ENCODE measurements at regions not wholly inside any gene's neighbourhood (a gene's known extent, or its start where the extent isn't known, plus 50 kb on each side); places are given as distances from the start of the nearest gene placed in this dataset.
A peak's percentile ranks its signal among the peaks of the same experiment; 100 is the strongest.
"Not testable (repeated sequence)": the region's sequence is repeated elsewhere in the genome, so short reads cannot be mapped to it uniquely, and the experiment has no call there.

GRCh38 chr10:109174526-109174925, 748.8 kb downstream of the XPNPEP1 start:
- DNase-seq, result no peak

GRCh38 chr10:109173937-109174336, 749.4 kb downstream of the XPNPEP1 start:
- no peak for DNase-seq

- DNase-seq, result no peak
Measured at GRCh38 chr10:109173121-109173520, 750.2 kb downstream of the XPNPEP1 start.

DNA sequence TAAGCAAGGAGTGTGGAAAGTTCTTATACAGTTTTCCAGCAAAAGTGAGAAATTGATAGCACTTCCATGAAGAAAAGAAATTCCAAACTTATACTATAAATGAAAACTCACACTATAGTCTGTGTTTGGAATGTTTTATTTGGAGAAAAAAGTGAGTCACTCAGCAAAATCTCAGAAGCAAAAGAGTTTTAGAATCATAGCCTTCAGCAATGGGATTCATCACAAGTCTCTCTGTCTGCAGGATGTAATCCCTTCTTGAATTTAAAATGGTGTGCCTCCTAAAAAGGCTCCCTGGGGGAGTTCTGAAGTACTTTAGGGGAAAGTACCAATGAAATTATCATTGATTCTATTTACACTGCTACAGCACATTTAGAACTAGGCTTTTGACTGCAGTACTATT, 756.4 kb downstream of the XPNPEP1 start:
- no peak for DNase-seq

GRCh38 chr10:109159351-109159750, 764.0 kb downstream of the XPNPEP1 start:
- no peak for DNase-seq

GRCh38 chr10:109156396-109156795, 766.9 kb downstream of the XPNPEP1 start:
- no peak for DNase-seq

DNA sequence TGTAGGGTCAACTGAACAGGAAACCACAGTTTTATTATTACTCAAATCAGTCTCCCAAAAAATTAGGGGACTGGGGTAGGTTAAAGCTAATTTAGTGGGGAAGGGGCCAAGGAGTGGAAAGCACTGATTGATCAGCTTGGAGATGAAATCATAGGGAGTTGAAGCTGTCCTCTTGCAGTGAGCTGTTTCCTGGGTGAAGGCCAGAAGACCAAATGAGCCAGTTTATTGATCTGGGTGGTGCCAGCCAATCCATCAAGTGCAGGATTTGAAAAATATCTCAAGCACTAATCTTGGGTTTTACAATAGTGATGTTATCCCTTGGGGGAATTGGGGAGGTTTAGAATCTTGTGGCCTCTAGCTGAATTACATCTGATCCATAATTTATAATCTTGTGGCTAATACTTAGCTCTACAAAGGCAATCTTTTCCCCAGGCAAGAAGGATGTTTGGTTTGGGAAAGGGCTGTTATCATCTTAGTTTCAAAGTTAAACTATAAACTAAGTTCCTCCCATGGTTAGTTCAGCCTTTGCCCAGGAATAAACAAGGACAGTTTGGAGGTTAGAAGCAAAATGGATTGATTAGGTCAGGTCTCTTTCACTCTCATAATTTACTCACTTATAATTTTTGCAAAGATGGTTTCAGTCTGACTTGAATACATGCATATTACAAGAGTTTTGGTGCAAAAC, 773.5 kb downstream of the XPNPEP1 start:
- no peak for DNase-seq

GRCh38 chr10:109127363-109127762, 795.9 kb downstream of the XPNPEP1 start:
- no peak for DNase-seq

DNA sequence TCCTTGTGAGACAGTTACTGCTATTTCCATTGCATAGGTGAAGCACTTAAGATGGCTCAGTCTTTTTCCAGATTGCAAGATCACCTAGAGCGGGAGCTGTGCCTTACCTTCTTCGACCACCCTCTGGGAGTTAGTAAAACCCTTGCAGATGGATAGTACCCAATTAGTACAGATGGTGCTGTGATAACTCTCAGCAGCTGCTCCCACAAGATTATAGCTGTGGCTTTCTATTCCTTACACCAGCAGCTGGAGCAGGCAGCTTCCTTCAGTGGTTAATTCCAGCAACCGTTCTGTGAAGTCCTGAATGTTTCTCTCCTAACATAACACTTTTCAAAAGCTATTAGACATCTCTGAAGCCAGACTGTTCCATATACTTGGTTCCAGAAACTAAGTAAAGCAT, 796.8 kb downstream of the XPNPEP1 start:
- DNase-seq, result no peak

DNA sequence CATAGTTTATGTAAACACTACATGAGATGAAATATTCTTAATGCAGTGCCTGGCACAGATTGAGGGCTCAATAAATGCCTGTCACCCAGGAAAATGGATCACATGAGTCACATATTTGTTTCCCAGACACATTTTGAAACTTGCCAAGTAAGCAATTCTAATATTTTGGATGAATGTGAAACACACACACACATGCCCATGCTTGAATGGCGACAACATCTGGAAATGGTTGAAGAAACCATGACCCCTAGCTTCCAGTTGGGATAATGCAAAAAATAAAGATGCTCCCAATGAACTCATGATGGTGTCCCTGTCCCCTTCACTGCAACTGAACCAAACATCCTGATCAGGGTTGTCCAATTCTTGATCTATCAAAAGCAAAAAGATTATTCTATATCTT, 797.3 kb downstream of the XPNPEP1 start:
- DNase-seq, result no peak

DNA sequence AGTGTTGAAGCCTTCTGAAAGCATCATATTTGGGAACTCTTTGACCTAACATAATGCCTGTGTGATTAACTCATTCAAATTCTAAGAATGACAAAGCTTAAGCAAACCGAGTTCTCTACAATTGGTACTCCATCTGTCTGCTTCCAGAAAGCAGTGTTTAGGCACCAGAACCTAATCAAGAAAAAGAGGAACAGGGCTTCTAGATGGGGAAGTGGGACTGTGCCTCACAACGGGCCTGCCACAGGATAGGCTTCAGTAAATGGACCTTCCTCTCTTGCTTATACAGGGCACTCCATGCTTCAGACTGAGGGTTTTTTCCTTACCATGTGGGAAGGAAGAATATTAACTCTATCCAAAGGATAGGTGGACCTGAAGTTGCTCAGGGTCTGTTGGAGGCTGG, 808.1 kb downstream of the XPNPEP1 start:
- DNase-seq, result no peak

GRCh38 chr10:109114579-109114978, 808.7 kb downstream of the XPNPEP1 start:
- no peak for DNase-seq

DNA sequence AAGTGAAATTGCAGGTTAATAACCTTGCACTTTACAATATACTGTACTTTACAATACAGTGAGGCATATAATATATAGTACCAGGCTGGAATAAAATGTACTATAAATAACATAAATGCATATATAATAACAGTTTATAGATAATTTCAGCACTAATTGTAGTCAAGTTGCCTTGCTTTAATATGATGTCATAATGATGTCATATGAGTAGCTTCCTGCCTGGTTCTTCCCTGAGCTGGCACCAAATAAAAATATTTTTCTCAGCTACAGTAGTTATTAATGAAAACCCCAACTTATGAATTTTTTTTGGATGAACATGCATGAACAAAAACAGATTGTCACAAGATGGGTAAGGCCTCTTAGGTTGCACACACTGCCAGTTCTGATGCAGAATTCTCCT, 816.7 kb downstream of the XPNPEP1 start:
- no peak for DNase-seq

GRCh38 chr10:109105725-109106124, 817.6 kb downstream of the XPNPEP1 start:
- no peak for DNase-seq

GRCh38 chr10:109104806-109105205, 818.5 kb downstream of the XPNPEP1 start:
- DNase-seq, result no peak

DNA sequence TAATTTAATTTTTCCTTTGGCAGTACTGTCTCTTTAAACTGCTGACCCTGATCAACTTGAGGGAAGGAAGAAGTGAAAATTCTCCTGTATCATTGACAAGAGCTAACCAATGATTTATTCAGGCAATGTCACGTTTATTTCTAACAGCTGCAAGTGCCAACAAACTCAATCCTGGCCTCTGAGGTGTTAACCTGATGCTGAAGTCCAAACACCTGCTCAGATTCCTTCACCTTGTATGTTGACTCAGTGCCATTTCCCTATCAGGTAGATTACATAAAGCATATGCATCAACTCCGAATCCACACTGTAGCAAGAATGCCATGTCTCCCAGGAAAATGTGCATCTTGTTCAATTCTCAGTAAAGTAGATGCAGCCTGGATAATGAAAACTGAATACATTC, 820.0 kb downstream of the XPNPEP1 start:
- DNase-seq, result no peak

DNA sequence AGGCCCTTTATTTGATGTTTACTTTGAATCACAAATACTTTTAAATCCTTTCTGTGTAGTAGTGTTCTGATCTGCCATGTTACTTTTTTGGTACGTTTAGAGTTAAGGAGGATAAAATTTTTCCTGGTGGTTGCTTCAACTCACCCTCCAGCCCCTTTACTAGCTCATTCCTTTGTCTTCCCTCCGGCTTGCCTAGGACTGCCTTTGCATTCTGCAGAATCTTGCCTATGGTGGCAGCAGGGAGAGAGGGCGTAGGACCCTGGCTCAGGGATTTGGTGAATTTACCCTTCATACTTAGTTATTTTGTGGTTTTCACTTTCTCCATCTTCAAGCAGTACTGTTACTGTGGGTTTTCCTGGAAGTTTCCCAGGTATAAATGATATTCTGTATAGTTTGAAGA, 833.5 kb downstream of the XPNPEP1 start:
- DNase-seq, result no peak

GRCh38 chr10:109071539-109071938, 851.8 kb downstream of the XPNPEP1 start:
- no peak for DNase-seq

DNA sequence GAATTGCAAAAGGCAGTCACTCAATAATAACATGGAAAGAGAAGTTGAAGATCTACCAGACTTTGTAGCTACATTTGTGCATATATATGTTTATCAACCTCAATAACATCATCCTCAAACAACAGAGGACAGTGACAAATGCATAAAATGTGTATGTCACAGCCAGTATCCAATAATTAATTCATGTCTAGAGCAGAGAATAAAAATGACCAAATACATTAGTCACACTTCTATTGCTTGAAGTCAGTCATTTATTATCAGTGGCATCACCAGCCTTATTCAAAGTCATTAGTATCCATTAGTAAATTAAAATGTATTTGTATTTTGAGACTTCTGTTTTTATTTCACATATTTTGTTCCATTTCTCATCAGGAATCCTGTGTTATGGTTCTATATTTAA, 852.8 kb downstream of the XPNPEP1 start:
- DNase-seq, result no peak

DNA sequence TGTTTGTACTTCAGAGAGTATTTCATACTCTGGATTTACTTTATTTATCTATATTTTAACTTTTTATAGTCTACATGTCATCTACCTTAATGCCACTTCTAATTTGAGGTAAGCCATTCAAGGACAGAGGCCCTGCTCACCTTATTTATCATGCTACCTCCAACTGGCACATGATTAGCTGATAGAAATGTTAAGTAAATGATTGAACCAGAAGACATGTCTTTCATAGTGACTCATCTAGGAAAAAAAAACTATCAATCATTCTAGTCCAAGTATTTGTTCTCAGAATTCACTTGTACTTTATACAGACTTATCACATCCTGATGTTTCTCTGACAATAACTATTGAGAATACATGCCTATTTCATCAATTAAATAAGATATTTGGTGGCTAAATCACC, 856.3 kb downstream of the XPNPEP1 start:
- DNase-seq, result no peak

- no peak for DNase-seq
Measured at GRCh38 chr10:109065821-109066220, 857.5 kb downstream of the XPNPEP1 start.

- peak; percentile 22 for DNase-seq
Measured at GRCh38 chr10:109062371-109062770, 860.9 kb downstream of the XPNPEP1 start.

DNA sequence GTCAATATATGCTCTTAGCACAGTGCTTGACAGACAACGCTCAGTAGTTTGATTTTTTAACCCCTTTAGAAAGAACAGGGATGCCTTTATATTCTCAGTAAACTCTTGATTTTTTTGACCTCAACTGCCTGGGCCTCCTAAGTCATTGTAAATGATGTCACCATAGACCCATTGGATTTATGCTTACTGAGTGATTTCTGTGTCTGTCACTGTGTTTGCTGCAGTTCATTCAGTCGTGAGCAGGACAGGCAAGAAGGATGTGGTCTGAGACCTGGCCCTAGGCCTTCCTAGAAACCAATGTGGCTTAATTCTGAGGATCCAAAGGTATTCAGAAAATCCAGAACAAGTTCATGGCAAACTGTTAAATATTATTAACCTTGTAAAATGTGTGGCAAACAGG, 868.1 kb downstream of the XPNPEP1 start:
- no peak for DNase-seq

GRCh38 chr10:109047856-109048255, 875.5 kb downstream of the XPNPEP1 start:
- DNase-seq, result no peak

GRCh38 chr10:109046427-109046826, 876.9 kb downstream of the XPNPEP1 start:
- DNase-seq, result not testable (repeated sequence)
